Fibroblast of lung (primary cell): ENCODE measurements at regions not wholly inside any gene's neighbourhood (a gene's known extent, or its start where the extent isn't known, plus 50 kb on each side); places are given as distances from the start of the nearest gene placed in this dataset.

Experiments
- DNase-seq, 2 donors: peaks; one replicate each; pipeline versions ENCODE4 v3.0.0 to v3.0.0-alpha.2; 2010; ENCODE audit warnings: low read depth in 2 of 2
- H2AFZ ChIP-seq: 2 replicates; pipeline ENCODE4 v1.5.1; 2012; ENCODE audit warnings: low read length, control low read depth, inconsistent platforms
- H3K27ac ChIP-seq: 2 replicates; pipeline ENCODE4 v1.5.1; 2011; ENCODE audit warnings: low read length, control low read depth; ENCODE audit not compliant: insufficient read depth
- H3K27me3 ChIP-seq: 2 replicates; pipeline ENCODE4 v1.5.1; 2011; ENCODE audit warnings: mild to moderate bottlenecking, low read length; ENCODE audit not compliant: control insufficient read depth, insufficient read depth
- H3K36me3 ChIP-seq: 2 replicates; pipeline ENCODE4 v1.5.1; 2011; ENCODE audit warnings: low read length; ENCODE audit not compliant: control insufficient read depth, insufficient read depth
- H3K4me1 ChIP-seq: 2 replicates; pipeline ENCODE4 v1.5.1; 2011; ENCODE audit warnings: low read length; ENCODE audit not compliant: control insufficient read depth, insufficient read depth; ENCODE audit errors: extremely low read depth
- H3K4me2 ChIP-seq: 2 replicates; pipeline ENCODE4 v1.5.1; 2011; ENCODE audit warnings: low read length, control low read depth; ENCODE audit not compliant: insufficient read depth; ENCODE audit errors: extremely low read depth
- H3K4me3 ChIP-seq, 4 experiments: fragments of 200-600 bp in 1 of 4; sonication (generic) in 1 of 4; replicated peaks in 1 of 4; 2 replicates each; pipeline ENCODE4 v1.5.1; 2011 to 2016; ENCODE audit warnings: low read length in 4 of 4, low read depth in 3 of 4, mild to moderate bottlenecking in 3 of 4, control low read depth in 2 of 4, inconsistent platforms in 1 of 4, mixed read lengths in 1 of 4; ENCODE audit not compliant: insufficient read depth in 1 of 4; ENCODE audit errors: control extremely low read depth in 1 of 4
- H3K79me2 ChIP-seq: 2 replicates; pipeline ENCODE4 v1.5.1; 2012; ENCODE audit warnings: mild to moderate bottlenecking, low read length, inconsistent platforms; ENCODE audit not compliant: control insufficient read depth, insufficient read depth
- H3K9ac ChIP-seq: 2 replicates; pipeline ENCODE4 v1.5.1; 2011; ENCODE audit warnings: mild to moderate bottlenecking, low read length, control low read depth; ENCODE audit not compliant: insufficient read depth
- H3K9me3 ChIP-seq: 2 replicates; pipeline ENCODE4 v1.5.1; 2012; ENCODE audit warnings: low read depth, low read length; ENCODE audit not compliant: control insufficient read depth, insufficient read depth
- H4K20me1 ChIP-seq: 2 replicates; pipeline ENCODE4 v1.5.1; 2011; ENCODE audit warnings: low read length; ENCODE audit not compliant: control insufficient read depth, insufficient read depth; ENCODE audit errors: extremely low read depth
- EZH2 ChIP-seq: IDR thresholded peaks from 2 replicates; pipeline ENCODE4 v1.5.1; 2012; ENCODE audit warnings: low read length, control low read depth, mild to moderate bottlenecking; ENCODE audit errors: missing control alignments
- TF ChIP-seq, protein P1 (sequence below), 2 donors: IDR thresholded peaks in 1 of 2; conservative IDR thresholded peaks in 1 of 2; 1 replicate in 1 of 2; 2 replicates in 1 of 2; pipeline ENCODE4 v1.5.1; 2011 to 2012; ENCODE audit warnings: low read length in 2 of 2, control low read depth in 1 of 2, inconsistent platforms in 1 of 2, low read depth in 1 of 2, mild to moderate bottlenecking in 1 of 2

DNA sequence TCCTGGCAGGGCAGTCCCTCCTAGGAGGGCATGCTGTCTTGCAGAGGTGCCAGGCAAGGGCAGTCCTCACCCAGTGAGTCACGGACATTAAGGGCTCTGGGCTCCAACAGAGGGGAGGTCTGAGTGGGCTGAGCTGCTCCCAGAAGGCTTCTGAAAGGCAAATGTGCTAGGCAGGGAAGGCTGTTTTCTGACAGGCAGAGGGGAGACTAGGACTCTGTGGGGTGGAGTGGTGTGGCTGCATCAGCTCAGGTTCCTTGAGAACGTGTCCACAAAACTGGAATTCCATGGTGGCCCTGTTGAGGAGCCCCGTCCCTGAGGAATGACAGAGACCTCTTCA, 283.5 kb downstream of the MYCN start:
- no peak overlapping the region for H3K4me2 ChIP-seq
- no peak overlapping the region for H2AFZ ChIP-seq
- no peak for DNase-seq
- no peaks in the 10 kb centered on the region for H3K4me1 ChIP-seq
- H3K9me3 ChIP-seq: no peaks in the 10 kb centered on the region
- H3K27ac ChIP-seq: no peak overlapping the region
- TF ChIP-seq, protein P1, sequence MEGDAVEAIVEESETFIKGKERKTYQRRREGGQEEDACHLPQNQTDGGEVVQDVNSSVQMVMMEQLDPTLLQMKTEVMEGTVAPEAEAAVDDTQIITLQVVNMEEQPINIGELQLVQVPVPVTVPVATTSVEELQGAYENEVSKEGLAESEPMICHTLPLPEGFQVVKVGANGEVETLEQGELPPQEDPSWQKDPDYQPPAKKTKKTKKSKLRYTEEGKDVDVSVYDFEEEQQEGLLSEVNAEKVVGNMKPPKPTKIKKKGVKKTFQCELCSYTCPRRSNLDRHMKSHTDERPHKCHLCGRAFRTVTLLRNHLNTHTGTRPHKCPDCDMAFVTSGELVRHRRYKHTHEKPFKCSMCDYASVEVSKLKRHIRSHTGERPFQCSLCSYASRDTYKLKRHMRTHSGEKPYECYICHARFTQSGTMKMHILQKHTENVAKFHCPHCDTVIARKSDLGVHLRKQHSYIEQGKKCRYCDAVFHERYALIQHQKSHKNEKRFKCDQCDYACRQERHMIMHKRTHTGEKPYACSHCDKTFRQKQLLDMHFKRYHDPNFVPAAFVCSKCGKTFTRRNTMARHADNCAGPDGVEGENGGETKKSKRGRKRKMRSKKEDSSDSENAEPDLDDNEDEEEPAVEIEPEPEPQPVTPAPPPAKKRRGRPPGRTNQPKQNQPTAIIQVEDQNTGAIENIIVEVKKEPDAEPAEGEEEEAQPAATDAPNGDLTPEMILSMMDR (conservative IDR thresholded peaks at IDR 0.05 in 1 of 2, IDR thresholded peaks at IDR 0.05 in 1 of 2; ENCODE audit: low read depth in 1 of 2, low read length in 2 of 2): no peak
- no peak for TF ChIP-seq EZH2
- H3K27me3 ChIP-seq: no peaks in the 10 kb centered on the region
- no peaks in the 10 kb centered on the region for H3K36me3 ChIP-seq
- H3K9ac ChIP-seq: no peak overlapping the region
- H3K79me2 ChIP-seq: no peaks in the 10 kb centered on the region
- H4K20me1 ChIP-seq: no peaks in the 10 kb centered on the region
- H3K4me3 ChIP-seq: no peak overlapping the region

DNA sequence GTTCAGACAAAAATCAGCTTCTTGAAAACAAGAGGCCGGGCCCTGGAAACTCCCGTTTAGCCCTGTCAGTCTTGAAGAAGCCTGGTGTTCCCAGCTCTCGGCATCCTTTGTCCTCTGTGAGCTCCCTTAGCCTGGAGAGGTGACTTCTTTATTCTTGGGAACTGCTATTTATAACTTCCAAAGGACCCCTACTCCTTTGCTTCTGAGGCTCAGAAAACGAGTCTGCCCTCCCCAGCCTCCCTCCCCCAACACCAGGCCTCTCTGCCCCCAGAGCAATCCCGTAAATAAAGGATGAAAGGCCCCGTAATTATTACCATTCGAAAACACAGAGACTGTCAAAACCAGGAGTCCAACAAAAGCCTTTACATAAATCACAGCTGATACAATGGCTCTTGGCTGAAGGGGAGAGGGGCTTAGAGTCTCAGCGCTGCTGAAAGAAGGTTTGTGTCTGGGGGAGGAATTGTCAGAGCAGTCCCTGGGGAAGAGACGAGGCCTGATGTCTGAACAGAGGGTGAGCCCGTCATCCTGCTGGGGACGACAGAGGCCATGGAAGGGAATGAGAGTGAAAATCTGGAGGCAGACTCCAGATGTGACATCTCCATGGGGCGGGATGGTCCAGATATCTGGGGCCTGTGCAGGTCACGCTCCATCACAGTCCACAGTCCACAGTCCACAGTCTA, 283.0 kb downstream of the MYCN start:
- H3K4me1 ChIP-seq: no peaks in the 10 kb centered on the region
- H3K9ac ChIP-seq: no peak overlapping the region
- TF ChIP-seq, protein P1 (conservative IDR thresholded peaks at IDR 0.05 in 1 of 2, IDR thresholded peaks at IDR 0.05 in 1 of 2; ENCODE audit: low read depth in 1 of 2, low read length in 2 of 2): no peak
- H3K4me3 ChIP-seq: no peak overlapping the region
- no peaks in the 10 kb centered on the region for H3K27me3 ChIP-seq
- H3K4me2 ChIP-seq: no peak overlapping the region
- H3K9me3 ChIP-seq: no peaks in the 10 kb centered on the region
- H2AFZ ChIP-seq: no peak overlapping the region
- DNase-seq: no peak
- H4K20me1 ChIP-seq: no peaks in the 10 kb centered on the region
- H3K79me2 ChIP-seq: no peaks in the 10 kb centered on the region
- H3K27ac ChIP-seq: no peak overlapping the region
- H3K36me3 ChIP-seq: no peaks in the 10 kb centered on the region

DNA sequence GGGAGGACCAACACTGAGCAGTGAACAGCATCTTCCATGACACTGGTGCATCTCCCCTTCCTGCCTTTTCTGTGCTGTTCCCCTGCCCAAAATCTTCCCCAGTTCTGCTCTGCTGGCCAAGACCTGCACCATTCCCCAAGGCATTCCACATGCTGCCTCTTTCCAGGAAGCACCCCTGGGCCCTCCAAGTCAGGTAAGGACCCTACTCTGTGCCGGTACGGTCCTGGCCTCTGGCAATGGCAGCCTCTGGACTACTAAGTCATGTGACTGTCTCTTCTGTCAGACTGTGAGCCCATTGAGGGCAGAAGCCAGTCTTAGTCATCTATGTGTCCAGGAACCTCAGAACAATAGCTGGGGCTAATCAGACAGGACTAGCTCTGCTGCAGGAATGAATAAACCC, 282.0 kb downstream of the MYCN start:
- H3K27ac ChIP-seq: no peak overlapping the region
- DNase-seq: no peak
- TF ChIP-seq EZH2: no peak
- TF ChIP-seq, protein P1 (conservative IDR thresholded peaks at IDR 0.05 in 1 of 2, IDR thresholded peaks at IDR 0.05 in 1 of 2; ENCODE audit: low read depth in 1 of 2, low read length in 2 of 2): no peak
- H3K4me1 ChIP-seq: no peaks in the 10 kb centered on the region
- H2AFZ ChIP-seq: no peak overlapping the region
- no peaks in the 10 kb centered on the region for H3K9me3 ChIP-seq
- no peak overlapping the region for H3K4me3 ChIP-seq
- H4K20me1 ChIP-seq: no peaks in the 10 kb centered on the region
- H3K9ac ChIP-seq: no peak overlapping the region
- H3K79me2 ChIP-seq: no peaks in the 10 kb centered on the region
- no peaks in the 10 kb centered on the region for H3K36me3 ChIP-seq
- no peak overlapping the region for H3K4me2 ChIP-seq
- H3K27me3 ChIP-seq: no peaks in the 10 kb centered on the region
